NCI-H526 (cell line): ENCODE measurements at regions not wholly inside any gene's neighbourhood (a gene's known extent, or its start where the extent isn't known, plus 50 kb on each side); places are given as distances from the start of the nearest gene placed in this dataset.
"Not testable (repeated sequence)": the region's sequence is repeated elsewhere in the genome, so short reads cannot be mapped to it uniquely, and the experiment has no call there.

Experiments used
- DNase-seq, 2 experiments: peaks; one replicate each; lab custom pipeline; 2025; lab: John Stamatoyannopoulos, UW

DNA sequence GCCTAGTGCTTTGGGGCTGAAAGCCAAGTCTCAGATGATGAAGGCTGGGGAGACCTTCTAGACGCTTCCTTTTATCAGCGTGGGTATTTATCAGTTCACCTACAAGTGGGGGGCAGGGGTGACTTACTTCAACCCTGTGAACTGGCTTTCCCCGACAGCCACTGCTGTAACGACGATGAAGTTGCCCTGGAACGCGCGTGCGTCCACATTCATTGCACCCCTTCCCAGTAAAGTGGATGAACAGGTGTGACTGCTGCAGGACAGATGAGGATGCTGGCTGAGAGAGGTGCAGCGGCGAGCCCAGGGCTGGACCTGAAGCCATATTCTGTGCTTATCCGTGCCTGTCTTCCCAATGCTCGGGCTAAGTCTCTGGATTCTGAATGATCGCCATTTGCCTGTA lies 1122.3 kb downstream of the TBC1D22A start:
- DNase-seq: no peak

DNA sequence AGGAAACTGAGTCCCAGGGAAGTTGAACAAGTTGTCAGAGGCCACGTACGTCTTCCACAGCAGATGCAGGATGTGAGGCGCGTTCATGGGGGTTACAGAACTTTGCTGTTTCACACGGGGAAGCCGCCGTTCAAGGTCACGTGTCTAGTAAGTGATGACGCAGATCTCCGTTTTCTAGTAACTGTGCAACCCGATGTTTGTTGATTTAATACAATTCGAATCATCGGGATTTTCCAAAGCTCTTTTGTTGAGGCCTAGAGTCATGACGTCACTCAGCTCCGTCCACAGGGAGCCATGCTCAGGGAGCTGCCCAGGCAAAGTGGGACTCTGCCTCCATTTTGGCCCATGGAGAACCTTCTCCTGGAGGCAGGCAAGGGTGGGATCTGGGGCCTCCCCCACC lies 1121.8 kb downstream of the TBC1D22A start:
- DNase-seq: no peak

DNA sequence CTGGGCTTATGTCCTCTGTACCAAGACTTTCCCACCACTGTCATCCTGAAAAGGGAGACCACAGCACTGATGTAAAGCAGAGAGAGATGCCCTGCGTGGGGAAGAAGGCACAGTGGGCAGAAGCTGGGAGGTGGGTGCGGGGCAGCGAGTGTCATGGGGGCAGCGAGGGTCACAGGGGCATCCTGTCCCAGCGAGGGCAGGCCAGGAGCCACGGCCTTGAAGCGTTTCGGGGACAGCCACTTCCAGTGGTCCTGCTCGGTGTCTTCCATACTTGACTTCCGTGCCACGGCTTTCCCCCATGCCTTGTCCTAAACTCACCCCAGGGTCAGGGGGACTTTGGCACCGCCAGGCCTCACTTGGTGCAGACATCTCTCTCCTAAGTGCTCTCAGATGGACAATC lies 1121.3 kb downstream of the TBC1D22A start:
- no peak for DNase-seq

DNA sequence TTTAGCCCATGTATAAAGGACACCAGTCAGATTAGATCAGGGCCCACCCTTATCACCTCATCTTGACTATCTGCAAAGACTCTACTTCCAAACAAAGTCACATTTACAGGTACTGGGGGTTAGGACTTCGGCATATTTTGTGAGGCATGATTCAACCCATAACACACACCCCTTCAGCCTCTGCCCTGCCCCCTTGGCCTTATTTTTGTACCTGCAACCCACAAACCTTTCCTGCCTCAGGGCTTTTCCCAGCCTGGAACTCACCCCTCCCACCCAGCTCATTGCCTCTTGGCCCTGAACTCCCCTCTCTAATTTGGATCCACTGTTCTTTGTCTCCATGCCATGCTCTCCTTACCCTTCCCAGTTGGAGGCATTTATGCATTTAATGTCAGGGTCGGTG lies 1116.9 kb downstream of the TBC1D22A start:
- DNase-seq: no peak

DNA sequence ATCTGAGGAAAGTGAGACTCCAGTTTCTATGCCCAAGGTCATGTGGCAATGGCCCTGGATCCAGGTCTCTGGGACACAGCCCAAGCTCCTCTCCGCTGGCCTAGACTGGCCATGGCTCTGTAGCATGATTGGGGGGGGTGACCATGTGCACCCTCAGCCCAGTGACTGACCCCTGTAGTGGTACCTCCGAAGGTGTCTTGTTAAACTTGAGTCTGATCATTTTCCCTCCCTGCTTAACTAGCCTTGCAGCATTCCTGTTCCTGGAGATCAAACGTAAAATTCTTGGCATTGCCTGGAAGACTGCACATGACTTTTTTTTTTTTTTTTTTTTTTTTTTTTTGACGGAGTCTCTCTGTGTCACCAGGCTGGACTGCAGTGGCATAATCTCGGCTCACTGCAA lies 1116.0 kb downstream of the TBC1D22A start:
- DNase-seq: no peak

DNA sequence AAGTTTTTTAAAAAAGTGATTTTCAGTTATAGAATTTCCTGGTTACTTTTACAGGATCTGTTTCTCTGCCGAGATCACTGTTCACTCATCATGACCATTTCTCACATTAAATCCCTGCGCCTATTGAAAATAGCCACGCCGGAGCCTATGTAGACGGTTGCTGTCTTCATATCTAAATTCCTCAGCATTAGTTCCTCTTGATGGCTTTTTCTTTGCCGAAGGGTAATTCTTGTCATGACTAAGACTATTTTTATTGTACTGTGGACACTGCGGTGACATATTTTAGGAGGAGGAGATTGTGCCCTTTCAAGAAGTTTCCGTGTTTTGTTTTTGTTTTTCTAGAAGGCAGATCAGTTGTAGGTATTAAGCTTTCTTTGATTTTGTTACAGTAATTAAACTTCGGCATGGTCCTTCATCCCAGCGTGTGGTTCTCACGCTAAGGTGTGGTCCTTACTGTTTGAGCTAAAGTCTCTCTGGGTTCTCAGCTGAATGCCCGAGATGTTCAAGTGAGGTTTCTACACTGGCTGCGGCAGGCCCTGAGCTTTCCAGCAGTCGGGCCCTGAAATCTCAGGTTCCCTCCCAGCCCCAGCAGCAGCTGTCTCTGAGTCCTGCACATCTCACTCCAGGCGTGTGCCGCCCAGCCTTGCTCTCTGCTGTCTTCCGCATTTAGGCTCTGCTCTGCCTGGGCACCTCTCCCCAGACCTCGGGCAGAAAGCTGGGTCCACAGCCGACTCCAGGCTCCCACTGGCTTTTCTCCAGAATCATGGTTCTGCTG lies 1110.5 kb downstream of the TBC1D22A start:
- no peak for DNase-seq

GRCh38 chr22:47865626-47866025 lies 1103.2 kb downstream of the TBC1D22A start:
- DNase-seq: no peak

- no peak for DNase-seq
Observed at GRCh38 chr22:47862394-47862793, 1099.9 kb downstream of the TBC1D22A start.

DNA sequence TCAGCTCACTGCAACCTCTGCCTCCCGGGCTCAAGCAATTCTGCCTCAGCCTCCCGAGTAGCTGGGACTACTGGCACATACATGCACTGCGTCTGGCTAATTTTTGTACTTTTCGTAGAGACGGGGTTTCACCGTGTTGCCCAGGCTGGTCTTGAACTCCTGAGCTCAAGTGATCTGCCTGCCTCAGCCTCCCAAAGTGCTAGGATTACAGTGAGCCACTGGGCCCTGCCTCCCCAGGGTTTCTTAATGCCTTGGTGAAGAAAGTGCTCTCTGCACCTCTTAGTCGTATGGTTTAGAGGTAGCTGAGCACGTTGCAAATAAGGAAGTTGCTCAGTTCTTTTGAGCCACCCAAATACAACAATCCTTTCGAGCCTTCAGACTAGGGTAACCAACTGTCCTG lies 1098.5 kb downstream of the TBC1D22A start:
- not testable (repeated sequence) for DNase-seq

DNA sequence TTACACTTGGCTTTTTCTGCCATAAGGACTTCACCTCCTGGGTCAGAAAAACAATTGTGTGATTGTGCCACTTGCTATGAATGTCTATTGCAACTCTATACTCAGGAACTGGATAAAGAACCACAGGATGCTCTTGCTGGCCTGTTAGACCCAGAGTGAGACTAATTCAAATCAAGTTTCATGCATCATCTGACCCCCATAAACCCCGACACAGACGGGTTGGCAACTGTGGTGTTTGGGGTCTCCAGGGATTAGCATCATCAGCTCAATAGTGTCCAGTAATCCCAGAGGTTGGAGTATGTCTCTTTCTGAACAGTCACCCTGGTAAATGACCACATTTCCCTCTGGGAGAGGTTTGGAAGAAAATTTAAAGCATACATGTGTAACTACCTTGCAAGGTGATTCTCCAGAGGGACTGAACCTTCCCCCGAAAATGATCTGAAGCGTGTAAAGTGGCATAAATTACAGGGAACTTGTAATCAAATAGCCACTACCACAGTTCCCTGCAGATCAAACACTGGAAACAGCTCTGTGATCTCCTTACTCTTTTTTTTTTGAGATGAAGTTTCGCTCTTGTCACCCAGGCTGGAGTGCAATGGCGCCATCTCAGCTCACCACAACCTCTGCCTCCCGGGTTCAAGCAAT lies 1097.6 kb downstream of the TBC1D22A start:
- DNase-seq: no peak

DNA sequence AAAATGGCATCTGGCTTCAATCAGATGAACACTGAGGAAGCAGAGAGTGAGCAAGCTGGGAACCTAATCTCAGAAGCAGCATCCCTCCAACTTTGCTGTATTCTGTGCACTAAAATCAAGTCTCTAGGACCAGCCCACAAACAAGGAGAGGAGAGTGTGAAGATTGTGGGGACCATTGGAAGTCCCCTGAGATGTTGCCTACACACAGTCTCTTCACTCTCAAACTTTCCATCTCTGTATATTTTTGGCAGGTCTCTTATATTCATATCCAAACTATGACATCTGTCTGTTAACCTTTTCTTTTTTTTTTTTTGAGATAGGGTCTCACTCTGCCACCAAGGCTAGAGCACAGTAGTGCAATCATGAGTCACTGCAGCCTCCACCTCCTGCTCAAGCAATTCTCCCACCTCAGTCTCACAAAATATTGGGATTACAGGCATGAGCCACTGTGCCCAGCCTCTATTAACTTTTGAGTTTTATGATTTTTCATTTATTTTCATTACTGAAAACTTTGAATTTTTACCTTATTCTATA lies 1096.4 kb downstream of the TBC1D22A start:
- DNase-seq: no peak

- DNase-seq: no peak
Observed at GRCh38 chr22:47854680-47855079, 1092.2 kb downstream of the TBC1D22A start.

DNA sequence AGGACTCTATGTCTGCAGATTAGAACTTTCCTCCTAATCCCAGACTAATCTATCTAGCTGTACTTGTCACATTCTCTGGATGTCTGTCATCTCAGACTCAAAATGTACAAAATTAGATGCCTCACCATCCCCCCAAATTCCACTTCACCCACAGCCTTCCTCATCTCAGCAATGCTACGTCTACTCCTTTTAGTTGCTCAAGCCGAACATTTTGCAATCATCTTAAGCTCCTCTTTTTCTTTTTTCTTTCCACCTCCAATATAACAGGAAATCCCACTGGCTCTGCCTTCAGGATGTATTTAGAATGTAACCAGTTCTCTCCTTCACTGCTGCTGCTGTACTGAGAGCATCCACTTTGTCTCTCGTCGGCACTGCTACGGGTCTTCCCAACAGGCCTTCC lies 1091.8 kb downstream of the TBC1D22A start:
- DNase-seq: no peak

- no peak for DNase-seq
Observed at GRCh38 chr22:47853750-47854149, 1091.3 kb downstream of the TBC1D22A start.

GRCh38 chr22:47851586-47851985 lies 1089.1 kb downstream of the TBC1D22A start:
- DNase-seq: peak in 1 of 2 experiments; percentile 28

- DNase-seq: peak in 1 of 2 experiments; percentile 23
Observed at GRCh38 chr22:47850644-47851151, 1088.2 kb downstream of the TBC1D22A start.

DNA sequence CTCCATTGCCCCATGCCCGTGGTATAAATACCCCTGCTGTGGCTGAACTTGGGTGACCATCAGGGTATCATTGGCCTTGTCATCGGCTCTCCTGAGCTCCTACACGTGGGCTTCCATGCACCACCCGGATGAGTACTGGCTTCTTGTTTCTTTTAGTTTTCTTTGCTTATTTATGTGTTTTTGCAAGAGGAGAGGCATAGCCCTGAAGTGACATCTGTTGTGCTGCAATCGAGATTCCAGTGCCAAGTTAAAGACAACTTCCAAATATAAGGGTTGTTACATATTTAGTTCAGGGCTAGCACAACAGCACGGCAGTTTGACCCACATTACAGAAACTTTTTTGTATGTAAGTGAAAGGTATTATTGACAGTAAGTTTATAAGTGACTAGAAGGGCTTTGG lies 1087.1 kb downstream of the TBC1D22A start:
- no peak for DNase-seq

- no peak for DNase-seq
Observed at GRCh38 chr22:47848184-47848920, 1085.9 kb downstream of the TBC1D22A start.

GRCh38 chr22:47847131-47847890 lies 1084.9 kb downstream of the TBC1D22A start:
- no peak for DNase-seq

DNA sequence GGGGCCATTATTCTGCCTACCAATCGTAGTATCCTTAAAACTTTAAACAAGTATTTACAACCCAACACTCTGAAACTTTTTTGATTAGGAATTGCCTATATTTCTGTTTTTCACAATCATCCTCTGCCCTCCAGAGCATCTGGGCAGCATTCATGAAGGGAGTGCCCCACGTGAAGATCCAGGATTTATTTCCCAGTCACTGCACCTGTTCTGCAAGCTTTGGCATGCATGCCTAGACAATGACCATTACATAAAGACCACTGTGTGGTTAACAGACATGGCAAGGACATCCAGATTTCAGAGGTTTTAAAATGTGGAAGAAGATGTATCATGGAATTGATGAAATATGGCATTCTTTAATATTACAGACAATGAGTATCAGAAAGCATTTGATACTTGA lies 1083.8 kb downstream of the TBC1D22A start:
- DNase-seq: no peak

DNA sequence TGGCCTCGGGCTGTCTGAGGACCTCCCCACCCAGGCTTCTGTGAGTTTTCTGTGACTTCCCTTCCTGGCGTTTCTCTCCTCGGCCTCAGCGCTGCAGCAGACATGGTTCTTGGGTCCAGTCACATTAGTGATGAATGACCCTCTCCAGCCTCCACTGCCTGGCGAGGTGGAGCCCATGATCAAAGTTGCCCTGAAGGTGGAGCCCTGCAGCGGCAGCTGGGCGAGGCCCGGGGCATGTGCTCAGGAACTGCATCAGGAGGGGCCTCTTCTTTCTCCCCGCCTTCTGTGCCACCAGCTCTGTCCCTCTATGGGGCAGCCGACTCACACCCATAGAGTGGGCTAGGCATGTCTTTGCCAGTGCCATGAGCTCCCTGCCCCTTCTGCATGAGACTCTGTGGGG lies 1079.7 kb downstream of the TBC1D22A start:
- DNase-seq: no peak

DNA sequence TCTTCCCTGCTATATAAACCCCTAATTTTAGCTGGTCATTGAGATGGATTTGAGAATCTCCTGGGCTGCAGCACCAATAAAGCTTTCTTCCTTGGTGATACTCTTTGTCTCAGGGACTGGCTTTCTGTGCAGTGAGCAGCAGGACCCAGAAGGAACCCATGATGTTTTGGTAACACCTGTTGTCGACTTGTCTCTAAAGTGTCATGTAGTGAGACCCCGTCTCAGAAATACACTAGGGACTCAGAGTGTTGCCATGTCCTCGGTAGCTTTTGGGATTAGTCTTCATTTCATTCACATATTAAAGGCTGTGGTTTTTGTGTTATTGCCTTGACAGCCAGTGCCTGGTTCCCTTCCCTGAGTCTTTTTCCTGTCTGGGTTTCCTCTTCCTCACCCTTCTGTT lies 1078.7 kb downstream of the TBC1D22A start:
- no peak for DNase-seq
